Activated naive CD4-positive, alpha-beta T cell treated with anti-CD3 and anti-CD28 coated beads for 36 hours (primary cell): ENCODE measurements at regions not wholly inside any gene's neighbourhood (a gene's known extent, or its start where the extent isn't known, plus 50 kb on each side); places are given as distances from the start of the nearest gene placed in this dataset.
"Not testable (repeated sequence)": the region's sequence is repeated elsewhere in the genome, so short reads cannot be mapped to it uniquely, and the experiment has no call there.

Source experiments
- CTCF ChIA-PET: fragments of 350-600 bp; sonication (Branson Sonifier 250); formaldehyde crosslinking; loops from one replicate; lab custom pipeline; 2021; ENCODE audit warnings: antibody characterized with exemption; lab: Charles Lee
- DNase-seq: peaks from one replicate; pipeline ENCODE4 v3.0.0-alpha.2; 2020
- H3K27ac Mint-ChIP-seq: one replicate; pipeline ENCODE4 v1.8.0; 2021; ENCODE audit warnings: mild to moderate bottlenecking, mixed read lengths
- H3K27me3 Mint-ChIP-seq: one replicate; pipeline ENCODE4 v1.8.0; 2021; ENCODE audit warnings: low read depth, mixed read lengths
- H3K36me3 Mint-ChIP-seq: one replicate; pipeline ENCODE4 v1.8.0; 2021; ENCODE audit warnings: low read depth, mixed read lengths
- H3K4me1 Mint-ChIP-seq: one replicate; pipeline ENCODE4 v1.8.0; 2021; ENCODE audit warnings: low read depth, mixed read lengths
- H3K4me3 Mint-ChIP-seq: one replicate; pipeline ENCODE4 v1.8.0; 2021; ENCODE audit warnings: mild to moderate bottlenecking, moderate library complexity, mixed read lengths
- H3K9me3 Mint-ChIP-seq: one replicate; pipeline ENCODE4 v1.8.0; 2021; ENCODE audit warnings: mixed read lengths
- intact Hi-C: fragments of 100-400 bp; cut with micrococcal nuclease; formaldehyde crosslinking; loops from one replicate; pipeline ENCODE4 v1.15.1; 2023

DNA sequence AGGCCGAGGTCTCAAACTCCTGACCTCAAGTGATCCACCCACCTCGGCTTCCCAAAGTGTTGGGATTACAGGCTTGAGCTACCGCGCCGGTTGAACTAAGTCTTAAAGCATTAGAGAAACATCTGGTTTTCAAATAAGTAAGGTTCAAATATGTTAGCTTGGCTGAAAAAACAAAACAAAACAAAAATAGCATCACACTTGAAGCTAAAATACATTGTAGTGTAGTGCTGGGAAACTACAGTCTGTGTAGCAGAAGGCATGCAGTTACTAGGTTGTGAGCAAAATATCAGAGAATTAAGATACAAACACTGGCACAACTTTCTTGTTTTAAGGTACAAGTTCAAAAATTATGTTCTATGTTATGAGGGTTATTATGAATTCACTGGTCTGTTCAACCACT lies 224.8 kb upstream of the CHORDC1 start:
- DNase-seq: no peak
- Mint-ChIP-seq H3K4me1 (peaks cover 11% of the 10 kb centered on the region), H3K4me3 (no peak overlapping the region), H3K36me3 (no peaks in the 10 kb centered on the region), H3K27me3 (no peaks in the 10 kb centered on the region), H3K9me3 (no peaks in the 10 kb centered on the region), H3K27ac (no peak overlapping the region)
- CTCF ChIA-PET: no interaction called here
- intact Hi-C loops: no loop called here

DNA sequence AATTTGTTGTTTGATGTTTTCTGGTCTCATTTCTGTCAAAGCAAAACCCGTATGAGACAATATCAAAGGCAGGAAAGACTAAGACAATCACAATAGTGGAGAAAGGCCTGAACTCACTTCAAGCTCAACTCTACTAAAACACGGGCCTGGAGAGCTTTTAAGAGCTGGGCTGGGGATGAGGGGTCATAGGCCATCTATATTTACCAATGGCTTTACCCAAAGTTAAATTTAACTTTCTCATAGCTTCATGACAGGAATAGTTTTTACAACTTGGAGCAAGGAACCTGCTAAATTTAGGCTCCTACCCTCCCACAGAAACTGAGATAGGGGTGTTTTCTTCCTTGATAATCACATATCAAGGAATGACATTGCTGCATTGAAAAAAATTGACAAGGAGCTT lies 223.4 kb upstream of the CHORDC1 start:
- no peak for DNase-seq
- intact Hi-C loops: no loop called here
- no peaks in the 10 kb centered on the region for H3K36me3 Mint-ChIP-seq
- no peak overlapping the region for H3K27ac Mint-ChIP-seq
- CTCF ChIA-PET: no interaction called here
- H3K9me3 Mint-ChIP-seq: no peaks in the 10 kb centered on the region
- H3K4me3 Mint-ChIP-seq: no peak overlapping the region
- peaks cover 11% of the 10 kb centered on the region for H3K4me1 Mint-ChIP-seq
- no peaks in the 10 kb centered on the region for H3K27me3 Mint-ChIP-seq

DNA sequence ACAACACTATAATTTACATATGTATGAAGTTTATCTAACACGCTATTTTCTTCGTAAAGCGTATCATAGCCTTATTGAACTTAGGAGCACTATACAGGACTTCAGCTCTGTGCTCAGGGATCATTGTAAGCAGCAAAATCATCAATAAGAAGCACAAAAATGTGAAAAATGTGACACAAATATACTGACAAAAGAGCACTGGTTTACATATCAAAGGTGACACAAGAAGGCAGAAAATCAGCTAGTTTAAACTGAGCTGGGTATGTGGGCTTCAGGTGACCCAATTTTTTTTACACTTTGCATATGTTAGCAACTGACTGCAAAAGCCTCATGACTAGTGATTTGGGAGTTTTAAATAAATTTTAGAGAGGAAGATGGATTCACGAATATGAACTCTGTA lies 215.2 kb upstream of the CHORDC1 start:
- Mint-ChIP-seq H3K27ac (no peak overlapping the region), H3K9me3 (no peaks in the 10 kb centered on the region), H3K36me3 (no peaks in the 10 kb centered on the region), H3K4me3 (no peak overlapping the region), H3K4me1 (no peaks in the 10 kb centered on the region), H3K27me3 (no peaks in the 10 kb centered on the region)
- DNase-seq: no peak
- CTCF ChIA-PET: no interaction called here
- intact Hi-C loops: no loop called here

DNA sequence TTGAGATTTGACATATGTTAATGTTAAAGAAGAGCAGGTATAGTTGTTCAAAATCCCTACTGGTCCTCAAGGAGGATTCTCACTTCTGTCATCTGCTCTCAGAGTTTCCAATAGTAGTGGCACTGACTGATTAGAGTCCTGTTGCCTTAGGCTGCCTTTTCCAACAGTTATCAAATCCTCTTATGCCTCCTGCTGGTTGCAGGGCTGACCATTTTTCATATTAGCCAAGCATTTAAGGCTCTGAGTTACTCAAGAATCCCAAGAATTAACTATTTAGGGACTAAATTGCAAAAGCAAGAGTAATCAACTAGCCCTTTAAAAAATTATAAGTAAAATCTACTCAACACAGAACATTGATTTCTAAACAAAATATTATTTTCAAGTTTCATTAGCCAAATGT lies 212.0 kb upstream of the CHORDC1 start:
- DNase-seq: no peak

DNA sequence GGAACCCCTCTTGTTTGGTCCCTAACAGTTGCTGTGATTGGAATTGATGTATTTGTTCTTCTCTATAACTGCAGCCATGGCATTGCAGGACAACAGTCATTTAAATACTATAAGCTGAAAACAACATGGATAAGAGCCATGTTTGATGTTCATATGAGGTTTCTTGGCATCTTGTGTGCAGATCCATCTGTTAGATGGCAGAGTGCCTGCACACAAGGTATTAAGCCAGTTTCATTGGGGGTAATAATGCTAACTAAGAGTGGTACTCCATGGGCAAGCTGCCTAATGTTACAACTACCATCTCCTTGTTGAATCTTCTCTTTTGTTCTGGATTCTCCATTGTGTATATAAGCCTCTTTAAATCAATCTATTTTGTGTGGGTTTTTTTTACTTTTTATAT lies 206.0 kb upstream of the CHORDC1 start:
- Mint-ChIP-seq H3K27me3 (no peaks in the 10 kb centered on the region), H3K36me3 (no peaks in the 10 kb centered on the region), H3K27ac (no peak overlapping the region), H3K9me3 (no peaks in the 10 kb centered on the region), H3K4me3 (no peak overlapping the region), H3K4me1 (no peaks in the 10 kb centered on the region)
- intact Hi-C loops: no loop called here
- CTCF ChIA-PET: no interaction called here
- DNase-seq: no peak

More for the DNA sequence above, 212.0 kb upstream of the CHORDC1 start:
- no peaks in the 10 kb centered on the region for H3K27me3 Mint-ChIP-seq
- H3K4me3 Mint-ChIP-seq: no peak overlapping the region
- H3K9me3 Mint-ChIP-seq: no peaks in the 10 kb centered on the region
- H3K36me3 Mint-ChIP-seq: no peaks in the 10 kb centered on the region
- no peaks in the 10 kb centered on the region for H3K4me1 Mint-ChIP-seq
- intact Hi-C loops: no loop called here
- CTCF ChIA-PET: no interaction called here
- H3K27ac Mint-ChIP-seq: no peak overlapping the region

DNA sequence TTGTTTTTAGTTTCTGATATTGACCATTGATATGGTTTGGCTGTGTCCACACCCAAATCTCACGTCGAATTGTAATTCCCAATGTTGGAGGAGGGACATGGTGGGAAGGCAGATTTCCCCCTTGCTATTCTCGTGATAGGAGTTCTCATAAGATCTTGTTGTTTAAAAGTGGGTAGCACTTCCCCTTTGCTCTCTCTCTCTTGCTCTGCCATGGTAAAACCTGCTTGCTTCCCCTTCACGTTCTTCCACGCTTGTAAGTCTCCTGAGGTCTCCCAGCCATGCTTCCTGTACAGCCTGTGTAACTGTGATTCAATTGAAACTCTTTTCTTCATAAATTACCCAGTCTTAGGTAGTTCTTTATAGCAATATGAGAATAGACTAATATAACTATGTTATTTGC lies 203.6 kb upstream of the CHORDC1 start:
- H3K9me3 Mint-ChIP-seq: no peaks in the 10 kb centered on the region
- no peak overlapping the region for H3K4me3 Mint-ChIP-seq
- intact Hi-C loops: no loop called here
- CTCF ChIA-PET: no interaction called here
- no peaks in the 10 kb centered on the region for H3K4me1 Mint-ChIP-seq
- H3K36me3 Mint-ChIP-seq: no peaks in the 10 kb centered on the region
- H3K27me3 Mint-ChIP-seq: no peaks in the 10 kb centered on the region
- H3K27ac Mint-ChIP-seq: no peak overlapping the region
- no peak for DNase-seq

DNA sequence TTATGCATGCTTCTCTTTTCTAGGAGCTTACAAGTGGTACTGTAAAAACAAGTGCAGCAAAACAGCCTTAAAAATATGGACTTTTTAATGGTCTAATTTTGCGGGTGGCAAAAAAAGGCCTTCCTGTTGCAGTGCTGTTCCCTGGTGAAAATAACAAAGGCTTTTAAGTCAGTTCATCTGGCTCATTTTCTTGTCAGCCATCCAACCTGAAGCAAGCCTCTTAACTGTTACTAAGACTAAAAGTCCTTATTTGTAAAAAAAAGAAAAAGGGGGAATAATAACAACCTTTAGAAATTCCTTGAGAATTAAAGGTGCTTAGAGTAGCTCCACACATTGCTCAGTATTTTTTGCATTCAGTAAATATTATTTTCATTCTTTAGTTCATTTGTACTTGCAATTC lies 200.5 kb upstream of the CHORDC1 start:
- H3K27ac Mint-ChIP-seq: no peak overlapping the region
- no peaks in the 10 kb centered on the region for H3K36me3 Mint-ChIP-seq
- CTCF ChIA-PET: no interaction called here
- H3K9me3 Mint-ChIP-seq: no peaks in the 10 kb centered on the region
- DNase-seq: no peak
- intact Hi-C loops: no loop called here
- no peaks in the 10 kb centered on the region for H3K4me1 Mint-ChIP-seq
- no peak overlapping the region for H3K4me3 Mint-ChIP-seq
- no peaks in the 10 kb centered on the region for H3K27me3 Mint-ChIP-seq

DNA sequence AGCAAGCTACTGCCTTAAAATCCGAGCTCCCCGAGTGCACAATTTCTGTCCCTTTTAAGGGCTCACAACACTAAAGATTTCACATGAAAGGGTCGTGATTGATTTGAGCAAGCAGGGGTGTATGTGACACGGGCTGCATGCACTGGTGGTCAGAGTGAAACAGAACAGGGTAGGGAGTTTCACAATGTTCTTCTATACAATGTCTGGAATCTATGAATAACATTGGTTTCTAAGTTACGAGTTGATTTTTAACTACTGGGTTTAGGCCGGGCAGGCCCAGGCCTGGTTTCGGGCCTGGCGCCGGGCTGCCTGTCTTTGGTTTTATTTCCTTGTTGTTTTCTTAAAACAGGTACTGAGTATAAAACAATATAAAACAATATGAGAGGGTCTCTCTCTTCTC lies 199.9 kb upstream of the CHORDC1 start:
- H3K27me3 Mint-ChIP-seq, H3K4me1 Mint-ChIP-seq, H3K9me3 Mint-ChIP-seq, DNase-seq, H3K36me3 Mint-ChIP-seq, H3K27ac Mint-ChIP-seq, H3K4me3 Mint-ChIP-seq, CTCF ChIA-PET, intact Hi-C loops: not testable (repeated sequence)

DNA sequence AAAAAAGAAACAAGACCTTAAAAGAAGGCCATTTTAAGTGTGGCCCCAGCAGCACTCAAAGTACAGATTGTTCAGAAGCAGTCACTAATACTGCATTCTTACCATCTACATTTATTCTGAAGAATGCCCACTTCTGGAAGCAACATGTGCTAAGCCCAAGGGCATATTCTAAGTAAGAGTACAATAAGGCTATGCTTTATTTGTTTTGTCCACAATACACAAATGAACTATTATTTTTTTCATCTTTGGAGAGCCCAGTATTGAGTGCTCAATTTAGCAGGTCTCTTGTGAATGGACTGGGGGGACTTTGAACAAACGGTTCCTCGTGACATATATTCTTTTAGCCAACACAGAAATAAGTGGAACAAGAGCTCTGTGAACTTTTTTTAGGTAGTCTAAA lies 191.4 kb upstream of the CHORDC1 start:
- intact Hi-C loops: no loop called here
- H3K27ac Mint-ChIP-seq: no peak overlapping the region
- no peaks in the 10 kb centered on the region for H3K36me3 Mint-ChIP-seq
- CTCF ChIA-PET: no interaction called here
- no peaks in the 10 kb centered on the region for H3K27me3 Mint-ChIP-seq
- H3K4me3 Mint-ChIP-seq: no peak overlapping the region
- no peaks in the 10 kb centered on the region for H3K9me3 Mint-ChIP-seq
- no peak for DNase-seq
- H3K4me1 Mint-ChIP-seq: no peaks in the 10 kb centered on the region

DNA sequence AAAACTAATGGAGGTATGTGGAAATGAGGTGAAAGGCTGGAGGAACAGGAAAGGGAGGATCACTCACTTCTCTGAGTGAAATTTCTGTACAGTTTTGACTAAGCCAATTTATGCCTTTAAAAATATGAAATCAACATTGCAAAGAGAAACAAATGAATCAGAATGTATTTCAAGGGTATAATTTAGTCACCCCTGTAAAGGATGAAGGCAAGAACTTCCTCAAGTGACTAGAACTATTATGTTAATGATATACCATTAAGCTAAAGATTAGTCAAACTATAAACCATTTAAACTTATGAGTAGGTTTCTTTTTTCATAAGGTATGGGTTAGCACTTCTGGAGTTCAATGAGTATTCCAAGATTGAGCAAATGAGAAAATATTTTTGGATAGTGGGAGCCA lies 184.5 kb upstream of the CHORDC1 start:
- H3K27ac Mint-ChIP-seq: no peak overlapping the region

DNA sequence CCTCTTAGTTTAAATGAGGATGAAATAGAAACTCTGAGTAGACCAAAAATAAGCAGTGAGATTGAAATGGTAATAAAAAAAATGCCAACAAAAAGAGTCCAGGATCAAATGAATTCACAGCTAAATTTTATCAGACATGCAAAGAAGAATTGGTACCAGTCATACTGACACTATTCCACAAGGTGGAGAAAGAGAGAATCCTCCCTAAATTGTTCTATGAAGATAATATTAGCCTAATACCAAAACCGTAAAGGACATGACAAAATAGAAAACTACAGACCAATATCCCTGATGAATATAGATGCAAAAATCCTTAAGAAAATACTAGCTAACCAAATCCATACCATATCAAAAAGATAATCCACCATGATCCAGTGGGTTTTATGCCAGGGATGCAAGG lies 169.8 kb upstream of the CHORDC1 start:
- H3K4me3 Mint-ChIP-seq: no peak overlapping the region
- intact Hi-C loops: no loop called here
- CTCF ChIA-PET: no interaction called here
- H3K27ac Mint-ChIP-seq: no peak overlapping the region
- no peaks in the 10 kb centered on the region for H3K36me3 Mint-ChIP-seq
- H3K27me3 Mint-ChIP-seq: peaks cover 6% of the 10 kb centered on the region
- H3K9me3 Mint-ChIP-seq: no peaks in the 10 kb centered on the region
- no peaks in the 10 kb centered on the region for H3K4me1 Mint-ChIP-seq
- no peak for DNase-seq

More for the DNA sequence above, 184.5 kb upstream of the CHORDC1 start:
- CTCF ChIA-PET: no interaction called here
- Mint-ChIP-seq H3K27me3 (no peaks in the 10 kb centered on the region), H3K4me1 (no peaks in the 10 kb centered on the region), H3K36me3 (no peaks in the 10 kb centered on the region), H3K9me3 (no peaks in the 10 kb centered on the region), H3K4me3 (no peak overlapping the region)
- no peak for DNase-seq
- intact Hi-C loops: no loop called here

DNA sequence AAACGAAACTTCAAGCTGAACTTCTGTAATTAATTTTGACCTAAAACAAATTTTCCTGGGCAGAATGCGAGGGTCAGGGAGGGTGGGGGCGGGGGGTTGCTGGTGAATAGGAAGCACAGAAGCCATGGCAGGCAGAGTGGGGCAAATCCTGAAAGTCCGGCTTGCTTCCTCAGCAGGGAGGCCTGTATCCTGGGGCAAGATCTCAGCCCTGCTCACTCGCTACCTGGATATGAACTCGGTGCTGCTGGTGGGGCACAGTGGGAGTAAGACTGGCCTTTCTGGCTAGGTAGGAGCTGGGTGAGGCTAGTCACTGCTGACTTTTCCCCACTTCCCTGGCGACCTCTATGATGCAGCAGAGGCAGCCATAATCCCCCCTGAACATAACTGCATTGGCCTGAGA lies 168.9 kb upstream of the CHORDC1 start:
- H3K27me3 Mint-ChIP-seq: peaks cover 6% of the 10 kb centered on the region
- CTCF ChIA-PET: no interaction called here
- H3K4me1 Mint-ChIP-seq: no peaks in the 10 kb centered on the region
- intact Hi-C loops: no loop called here
- DNase-seq: no peak
- H3K36me3 Mint-ChIP-seq: no peaks in the 10 kb centered on the region
- no peak overlapping the region for H3K27ac Mint-ChIP-seq
- no peaks in the 10 kb centered on the region for H3K9me3 Mint-ChIP-seq
- no peak overlapping the region for H3K4me3 Mint-ChIP-seq

DNA sequence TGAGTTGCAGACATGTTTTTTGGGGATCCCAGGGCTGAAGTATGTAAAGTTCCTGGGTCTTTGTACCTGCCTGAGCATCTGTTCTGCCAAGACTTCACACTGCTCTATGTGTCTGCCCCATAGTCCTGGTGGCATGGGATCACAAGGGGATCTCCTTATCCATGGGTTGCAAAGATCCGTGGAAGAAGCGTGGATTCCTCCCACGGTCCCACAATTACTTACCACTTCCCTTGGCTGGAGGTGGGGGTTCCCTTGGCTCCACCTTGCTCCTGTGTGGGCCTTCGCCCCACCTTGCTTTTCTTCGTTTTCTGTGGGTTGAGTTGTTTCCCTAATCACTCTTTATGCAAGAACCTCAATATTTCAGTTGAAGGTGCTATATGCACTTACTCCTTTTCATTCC lies 157.4 kb upstream of the CHORDC1 start:
- Mint-ChIP-seq H3K9me3 (no peaks in the 10 kb centered on the region), H3K4me1 (no peaks in the 10 kb centered on the region), H3K36me3 (no peaks in the 10 kb centered on the region), H3K4me3 (no peak overlapping the region), H3K27me3 (no peaks in the 10 kb centered on the region), H3K27ac (no peak overlapping the region)
- DNase-seq: no peak
- intact Hi-C loops: no loop called here
- CTCF ChIA-PET: no interaction called here

DNA sequence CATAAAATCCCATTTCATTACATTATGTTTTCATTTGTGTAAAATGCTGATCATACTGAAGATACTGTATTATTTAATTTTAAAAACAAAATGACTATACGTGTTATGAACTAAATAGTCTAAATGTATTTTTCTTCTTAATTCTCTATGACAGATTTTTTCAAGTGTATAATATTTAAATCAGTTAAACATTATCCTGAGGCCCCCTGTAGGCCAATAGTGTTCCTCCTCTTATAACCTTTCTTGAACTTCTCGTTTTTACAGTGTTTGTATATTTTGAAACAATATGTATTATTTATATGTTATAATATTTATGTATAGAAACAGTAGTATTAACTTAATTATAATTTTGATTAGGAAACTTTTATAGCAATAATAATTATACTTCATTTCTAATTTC lies 151.1 kb upstream of the CHORDC1 start:
- Mint-ChIP-seq H3K27ac (no peak overlapping the region), H3K36me3 (no peaks in the 10 kb centered on the region), H3K27me3 (no peaks in the 10 kb centered on the region), H3K9me3 (no peaks in the 10 kb centered on the region), H3K4me1 (no peaks in the 10 kb centered on the region), H3K4me3 (no peak overlapping the region)
- intact Hi-C loops: no loop called here
- DNase-seq: no peak
- CTCF ChIA-PET: interaction anchor here (1.4 kb wide), 1 partner anchor 11 kb away, joined by 4 read pairs; no protein-coding TSS in a partner anchor
